Natural killer cell treated with Interleukin-12 subunit alpha and Interleukin-12 subunit beta and Interleukin-15 and Interleukin-18, amount 100 ng/mL, for 72 hours (primary cell): ENCODE measurements at regions not wholly inside any gene's neighbourhood (a gene's known extent, or its start where the extent isn't known, plus 50 kb on each side); places are given as distances from the start of the nearest gene placed in this dataset.
"Not testable (repeated sequence)": the region's sequence is repeated elsewhere in the genome, so short reads cannot be mapped to it uniquely, and the experiment has no call there.

ENCODE experiments used
- ATAC-seq, 2 donors: fragments of 150-1000 bp; cut with Tn5 transposase in 1 of 2; sonication (Bioruptor Pico), chemical (Tn5 transposase) in 1 of 2; 2 replicates each; pipeline ENCODE4 v1.10.0; 2021
- DNase-seq: peaks from one replicate; pipeline ENCODE4 v3.0.0; 2022; ENCODE audit warnings: low spot score
- H3K27ac Mint-ChIP-seq, 2 donors: 1 replicate in 1 of 2; 2 replicates in 1 of 2; pipeline ENCODE4 v1.8.0; 2022; ENCODE audit warnings: mixed read lengths in 2 of 2, mild to moderate bottlenecking in 1 of 2, moderate library complexity in 1 of 2
- H3K27me3 Mint-ChIP-seq, 2 donors: 1 replicate in 1 of 2; 2 replicates in 1 of 2; pipeline ENCODE4 v1.8.0; 2022; ENCODE audit warnings: mixed read lengths in 2 of 2
- H3K36me3 Mint-ChIP-seq: one replicate; pipeline ENCODE4 v1.8.0; 2022; ENCODE audit warnings: mixed read lengths
- H3K4me1 Mint-ChIP-seq, 2 donors: 1 replicate in 1 of 2; 2 replicates in 1 of 2; pipeline ENCODE4 v1.8.0; 2022; ENCODE audit warnings: low read depth in 2 of 2, mixed read lengths in 2 of 2, mild to moderate bottlenecking in 1 of 2
- H3K4me3 Mint-ChIP-seq: one replicate; pipeline ENCODE4 v1.8.0; 2022; ENCODE audit warnings: mixed read lengths
- H3K9me3 Mint-ChIP-seq: 2 replicates; pipeline ENCODE4 v1.8.0; 2022; ENCODE audit warnings: mixed read lengths

- peaks cover 27 to 33% of the 10 kb centered on the region in 2 donors for H3K27me3 Mint-ChIP-seq
- not testable (repeated sequence) for H3K27ac Mint-ChIP-seq, H3K36me3 Mint-ChIP-seq, DNase-seq, ATAC-seq, H3K4me1 Mint-ChIP-seq, H3K9me3 Mint-ChIP-seq, H3K4me3 Mint-ChIP-seq
Observed at GRCh38 chr15:31724903-31725302, 305.4 kb upstream of the CHRNA7 start.

- H3K4me3 Mint-ChIP-seq, H3K36me3 Mint-ChIP-seq, ATAC-seq, H3K27ac Mint-ChIP-seq, H3K9me3 Mint-ChIP-seq, DNase-seq, H3K4me1 Mint-ChIP-seq: not testable (repeated sequence)
- H3K27me3 Mint-ChIP-seq: peaks cover 30 to 41% of the 10 kb centered on the region in 2 donors
Observed at GRCh38 chr15:31725619-31726018, 304.7 kb upstream of the CHRNA7 start.

GRCh38 chr15:31727612-31728011, 302.7 kb upstream of the CHRNA7 start:
- H3K27me3 Mint-ChIP-seq: peaks cover 38 to 60% of the 10 kb centered on the region in 2 donors

DNA sequence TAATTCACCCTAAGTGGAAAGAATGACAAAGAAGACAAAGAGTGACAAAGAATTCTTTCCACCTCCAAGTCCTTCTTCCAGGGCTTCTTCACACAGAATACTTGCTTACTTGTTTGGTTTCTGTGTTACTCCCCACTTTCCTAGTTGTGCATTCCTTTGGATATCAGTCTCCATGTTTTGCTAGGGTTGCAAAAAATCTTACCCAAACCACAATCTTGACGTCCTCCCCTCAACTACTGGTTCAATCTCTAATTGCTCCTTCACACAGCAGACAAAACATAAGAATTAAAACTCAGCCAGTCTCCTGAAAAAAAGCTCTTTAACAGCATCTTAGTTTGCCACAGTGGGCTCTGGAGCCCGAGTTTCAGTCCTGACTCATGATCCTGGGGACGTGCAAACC, 297.6 kb upstream of the CHRNA7 start:
- no peak for DNase-seq
- Mint-ChIP-seq H3K27ac (no peak overlapping the region), H3K27me3 (peaks cover 38 to 66% of the 10 kb centered on the region in 2 donors), H3K4me3 (no peak overlapping the region), H3K36me3 (no peaks in the 10 kb centered on the region), H3K4me1 (no peaks in the 10 kb centered on the region), H3K9me3 (no peaks in the 10 kb centered on the region)
- no peak for ATAC-seq

More at GRCh38 chr15:31727612-31728011, 302.7 kb upstream of the CHRNA7 start:
- no peaks in the 10 kb centered on the region for H3K36me3 Mint-ChIP-seq
- H3K27ac Mint-ChIP-seq: no peak overlapping the region
- H3K4me1 Mint-ChIP-seq: no peaks in the 10 kb centered on the region
- H3K4me3 Mint-ChIP-seq: no peak overlapping the region
- no peak for DNase-seq
- ATAC-seq: no peak
- H3K9me3 Mint-ChIP-seq: no peaks in the 10 kb centered on the region

DNA sequence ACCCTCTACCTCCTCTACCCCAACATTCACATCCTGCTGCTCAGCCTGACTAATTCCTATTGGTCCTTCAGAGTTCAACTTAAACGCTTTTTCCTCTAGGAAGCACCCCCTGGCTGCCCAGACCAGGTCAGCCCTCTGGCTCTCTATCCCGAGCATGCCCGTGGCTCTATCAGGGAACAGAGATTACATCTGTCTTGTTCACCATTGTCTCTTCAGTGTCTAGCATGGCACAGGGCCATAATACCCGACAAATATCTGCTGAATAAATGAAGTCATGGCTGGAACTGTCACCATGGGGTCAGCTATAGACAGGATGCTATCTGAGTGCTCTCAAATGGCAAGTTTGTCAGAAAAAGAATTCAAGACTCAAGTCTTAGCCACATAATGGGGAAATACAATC, 296.9 kb upstream of the CHRNA7 start:
- ATAC-seq (no peak), DNase-seq (no peak)
- Mint-ChIP-seq H3K9me3 (no peaks in the 10 kb centered on the region), H3K27ac (no peak overlapping the region), H3K36me3 (no peaks in the 10 kb centered on the region), H3K4me1 (no peaks in the 10 kb centered on the region), H3K27me3 (peaks cover 36 to 64% of the 10 kb centered on the region in 2 donors), H3K4me3 (no peak overlapping the region)

GRCh38 chr15:31740203-31740602, 290.1 kb upstream of the CHRNA7 start:
- H3K4me3 Mint-ChIP-seq: no peak overlapping the region

GRCh38 chr15:31745841-31746240, 284.5 kb upstream of the CHRNA7 start:
- ATAC-seq (no peak), DNase-seq (no peak)
- Mint-ChIP-seq H3K27me3 (peaks cover 20 to 27% of the 10 kb centered on the region in 2 donors), H3K4me1 (no peaks in the 10 kb centered on the region), H3K4me3 (no peak overlapping the region), H3K36me3 (peaks cover 17% of the 10 kb centered on the region), H3K9me3 (no peaks in the 10 kb centered on the region), H3K27ac (no peak overlapping the region)

More at GRCh38 chr15:31740203-31740602, 290.1 kb upstream of the CHRNA7 start:
- no peak overlapping the region for H3K27ac Mint-ChIP-seq
- peaks cover 15 to 30% of the 10 kb centered on the region in 2 donors for H3K27me3 Mint-ChIP-seq
- no peaks in the 10 kb centered on the region for H3K4me1 Mint-ChIP-seq
- ATAC-seq: no peak
- peaks cover 23% of the 10 kb centered on the region for H3K36me3 Mint-ChIP-seq
- peaks cover 3% of the 10 kb centered on the region for H3K9me3 Mint-ChIP-seq
- no peak for DNase-seq

- H3K4me3 Mint-ChIP-seq: no peak overlapping the region
- H3K4me1 Mint-ChIP-seq: no peaks in the 10 kb centered on the region
Observed at GRCh38 chr15:31752065-31752762, 278.1 kb upstream of the CHRNA7 start.

DNA sequence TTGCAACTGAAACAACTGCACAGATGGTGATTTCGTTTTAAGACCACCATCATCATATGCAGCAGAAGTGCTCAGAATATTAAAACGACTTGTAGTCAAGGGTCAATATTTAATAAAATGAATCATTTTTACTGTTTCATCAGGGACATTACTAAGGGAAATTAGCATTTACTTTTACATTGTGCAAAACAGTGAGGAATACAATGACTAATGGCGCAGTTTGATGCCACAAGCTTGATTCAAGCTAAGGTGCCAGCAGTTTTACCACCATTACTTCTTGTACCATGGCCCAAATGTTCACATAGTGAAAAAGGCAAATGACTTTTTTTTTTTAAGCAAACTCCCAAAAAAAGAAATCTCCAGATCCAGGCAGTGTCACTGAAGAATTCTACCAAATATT, 277.4 kb upstream of the CHRNA7 start:
- Mint-ChIP-seq H3K4me3 (no peak overlapping the region), H3K36me3 (no peaks in the 10 kb centered on the region)
- no peak for ATAC-seq

More at GRCh38 chr15:31752065-31752762, 278.1 kb upstream of the CHRNA7 start:
- ATAC-seq: no peak
- Mint-ChIP-seq H3K27me3 (peaks cover 23 to 24% of the 10 kb centered on the region in 2 donors), H3K9me3 (no peaks in the 10 kb centered on the region), H3K27ac (no peak overlapping the region), H3K36me3 (no peaks in the 10 kb centered on the region)
- no peak for DNase-seq

DNA sequence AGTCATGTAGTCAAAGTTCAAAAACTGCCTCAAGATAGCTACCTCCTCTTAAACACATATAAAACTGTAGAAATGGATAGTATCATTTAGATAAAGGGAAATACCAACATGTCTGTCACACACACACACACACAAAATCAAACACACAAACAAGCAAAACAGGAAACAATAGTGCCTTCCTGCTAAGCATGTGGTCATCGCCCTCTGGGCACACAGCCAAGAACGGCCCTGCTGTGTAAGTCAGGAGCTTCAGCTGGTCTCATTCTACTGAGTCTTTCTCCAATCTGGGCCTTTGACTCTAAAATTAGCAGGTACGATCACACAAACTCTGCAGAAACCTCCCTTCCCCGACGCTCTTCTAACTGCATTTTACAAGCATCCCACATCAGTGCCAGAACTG, 272.2 kb upstream of the CHRNA7 start:
- Mint-ChIP-seq H3K27me3 (peaks cover 25 to 49% of the 10 kb centered on the region in 2 donors), H3K4me3 (no peak overlapping the region), H3K27ac (no peak overlapping the region), H3K4me1 (peaks cover 5 to 7% of the 10 kb centered on the region in 2 donors), H3K9me3 (no peaks in the 10 kb centered on the region), H3K36me3 (no peaks in the 10 kb centered on the region)
- ATAC-seq (no peak), DNase-seq (no peak)

More for the DNA sequence above, 277.4 kb upstream of the CHRNA7 start:
- Mint-ChIP-seq H3K9me3 (no peaks in the 10 kb centered on the region), H3K4me1 (no peaks in the 10 kb centered on the region), H3K27me3 (peaks cover 17 to 19% of the 10 kb centered on the region in 2 donors), H3K27ac (no peak overlapping the region)
- no peak for DNase-seq

- no peaks in the 10 kb centered on the region for H3K36me3 Mint-ChIP-seq
- no peaks in the 10 kb centered on the region for H3K4me1 Mint-ChIP-seq
- H3K9me3 Mint-ChIP-seq: no peaks in the 10 kb centered on the region
- DNase-seq (no peak), ATAC-seq (no peak)
- no peak overlapping the region for H3K4me3 Mint-ChIP-seq
- peaks cover 24 to 52% of the 10 kb centered on the region in 2 donors for H3K27me3 Mint-ChIP-seq
- H3K27ac Mint-ChIP-seq: no peak overlapping the region
Observed at GRCh38 chr15:31768055-31768454, 262.3 kb upstream of the CHRNA7 start.

GRCh38 chr15:31774045-31774444, 256.3 kb upstream of the CHRNA7 start:
- H3K27ac Mint-ChIP-seq: no peak overlapping the region

DNA sequence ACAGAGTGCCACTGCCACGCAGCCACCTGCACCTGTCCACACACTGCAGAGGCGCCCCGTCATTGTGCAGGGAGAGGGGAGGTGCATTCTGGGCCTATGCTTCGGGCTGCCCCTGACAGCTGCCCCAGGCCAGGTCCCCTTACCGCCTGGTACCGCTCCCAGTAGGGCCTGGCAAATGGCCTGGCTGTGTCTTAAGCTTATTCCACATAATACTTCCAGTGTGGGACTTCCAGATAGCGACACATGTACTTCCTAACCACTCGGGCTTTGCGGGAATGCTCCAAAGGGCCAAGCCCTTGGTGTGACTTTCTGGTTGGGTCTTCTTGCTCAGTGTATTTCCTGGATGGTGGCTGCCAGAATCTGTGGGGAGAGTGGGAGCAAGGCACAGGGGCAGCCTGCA, 254.3 kb upstream of the CHRNA7 start:
- no peak overlapping the region for H3K4me3 Mint-ChIP-seq
- no peaks in the 10 kb centered on the region for H3K9me3 Mint-ChIP-seq
- H3K27ac Mint-ChIP-seq: no peak overlapping the region
- ATAC-seq: peak in 1 of 2 donors; percentile 17
- H3K27me3 Mint-ChIP-seq: peaks cover 8 to 28% of the 10 kb centered on the region in 2 donors
- no peak for DNase-seq
- no peaks in the 10 kb centered on the region for H3K36me3 Mint-ChIP-seq
- no peaks in the 10 kb centered on the region for H3K4me1 Mint-ChIP-seq

More at GRCh38 chr15:31774045-31774444, 256.3 kb upstream of the CHRNA7 start:
- Mint-ChIP-seq H3K9me3 (no peaks in the 10 kb centered on the region), H3K4me1 (no peaks in the 10 kb centered on the region), H3K4me3 (no peak overlapping the region), H3K27me3 (peaks cover 17 to 47% of the 10 kb centered on the region in 2 donors), H3K36me3 (no peaks in the 10 kb centered on the region)
- DNase-seq (no peak), ATAC-seq (no peak)

DNA sequence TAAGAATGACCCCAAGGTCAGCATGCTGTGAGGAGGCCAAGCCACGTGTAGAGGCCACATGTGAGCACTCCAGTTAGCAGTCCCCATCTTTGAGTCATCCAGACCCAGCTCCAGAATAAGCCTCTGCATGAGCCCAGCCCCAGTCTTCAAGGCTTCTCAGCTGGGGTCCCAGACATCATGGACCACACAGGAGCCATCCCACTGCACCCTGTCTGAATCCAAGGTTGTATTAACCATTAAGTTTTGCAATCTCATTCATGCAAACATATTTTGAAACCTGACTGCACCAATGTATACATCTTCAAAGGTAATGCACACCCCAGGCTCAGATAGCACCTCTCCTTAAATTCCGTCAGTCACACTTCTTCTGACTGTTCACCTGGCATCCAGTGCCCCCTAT, 249.1 kb upstream of the CHRNA7 start:
- no peak for DNase-seq
- Mint-ChIP-seq H3K27me3 (peaks cover 13 to 35% of the 10 kb centered on the region in 2 donors), H3K4me1 (no peaks in the 10 kb centered on the region), H3K36me3 (no peaks in the 10 kb centered on the region), H3K4me3 (no peak overlapping the region), H3K27ac (no peak overlapping the region), H3K9me3 (no peaks in the 10 kb centered on the region)
- ATAC-seq: no peak
